Bronchial epithelial cell (primary cell): ENCODE measurements at regions not wholly inside any gene's neighbourhood (a gene's known extent, or its start where the extent isn't known, plus 50 kb on each side); places are given as distances from the start of the nearest gene placed in this dataset.

Experiments used
- DNase-seq: peaks from one replicate; pipeline ENCODE4 v3.0.0-alpha.2; 2010; ENCODE audit warnings: low read depth
- FAIRE-seq: peaks from 2 replicates; lab custom pipeline; 2011; peaks lifted over from hg19 to GRCh38; lab: Jason Lieb, UNC
- H3K27me3 ChIP-seq: 2 replicates; pipeline ENCODE4 v1.5.1; 2011; ENCODE audit warnings: low read length; ENCODE audit not compliant: control insufficient read depth, insufficient read depth
- H3K36me3 ChIP-seq: 2 replicates; pipeline ENCODE4 v1.5.1; 2011; ENCODE audit warnings: low read length; ENCODE audit not compliant: control insufficient read depth, insufficient read depth
- H3K4me3 ChIP-seq: 2 replicates; pipeline ENCODE4 v1.5.1; 2011; ENCODE audit warnings: mild to moderate bottlenecking, low read depth, low read length, control low read depth
- TF ChIP-seq, protein P1 (sequence below): IDR thresholded peaks from 2 replicates; pipeline ENCODE4 v1.5.1; 2011; ENCODE audit warnings: mild to moderate bottlenecking, moderate library complexity, low read length, control low read depth, inconsistent platforms; ENCODE audit not compliant: insufficient read depth, severe bottlenecking

DNA sequence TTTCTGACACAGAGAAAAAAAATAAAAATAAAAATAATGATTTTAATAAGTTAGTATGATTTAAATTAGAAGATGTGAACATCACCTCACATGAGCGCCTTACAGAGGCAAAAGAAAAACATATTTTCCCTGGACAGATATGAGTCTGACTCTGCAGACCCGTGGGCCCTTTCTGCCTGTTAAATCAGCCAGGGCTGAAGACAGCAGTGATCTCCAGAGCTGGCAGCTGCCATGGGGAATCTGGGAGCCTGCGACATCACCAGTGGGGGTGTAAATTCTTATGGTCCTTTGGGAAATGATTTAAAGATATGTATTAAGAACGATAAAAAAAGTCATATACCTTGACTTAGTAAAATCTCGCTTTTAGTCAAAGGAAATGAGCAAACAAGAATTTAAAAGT, 65.7 kb upstream of the FOXF1 start:
- no peak for FAIRE-seq

DNA sequence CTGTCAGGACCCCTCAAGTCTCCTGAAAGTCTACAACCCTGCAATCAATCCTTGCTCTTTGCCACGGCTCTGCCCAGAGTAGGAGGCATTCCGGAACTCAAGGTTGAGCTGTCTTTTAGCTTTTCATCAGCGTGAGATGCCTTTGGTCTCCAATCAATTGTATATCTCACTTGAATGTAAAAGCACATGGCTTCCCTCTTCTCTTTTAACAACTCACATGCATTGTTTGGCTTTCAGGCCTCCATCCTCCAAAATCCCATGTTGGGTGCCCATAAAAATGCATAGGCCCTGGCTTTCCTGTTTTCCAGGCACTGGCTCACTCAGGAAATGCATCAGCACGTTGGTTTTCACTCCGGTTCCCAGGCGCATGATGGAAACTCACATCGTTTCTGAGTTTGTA, 64.0 kb upstream of the FOXF1 start:
- DNase-seq (no peak), FAIRE-seq (no peak)
- TF ChIP-seq, protein P1, sequence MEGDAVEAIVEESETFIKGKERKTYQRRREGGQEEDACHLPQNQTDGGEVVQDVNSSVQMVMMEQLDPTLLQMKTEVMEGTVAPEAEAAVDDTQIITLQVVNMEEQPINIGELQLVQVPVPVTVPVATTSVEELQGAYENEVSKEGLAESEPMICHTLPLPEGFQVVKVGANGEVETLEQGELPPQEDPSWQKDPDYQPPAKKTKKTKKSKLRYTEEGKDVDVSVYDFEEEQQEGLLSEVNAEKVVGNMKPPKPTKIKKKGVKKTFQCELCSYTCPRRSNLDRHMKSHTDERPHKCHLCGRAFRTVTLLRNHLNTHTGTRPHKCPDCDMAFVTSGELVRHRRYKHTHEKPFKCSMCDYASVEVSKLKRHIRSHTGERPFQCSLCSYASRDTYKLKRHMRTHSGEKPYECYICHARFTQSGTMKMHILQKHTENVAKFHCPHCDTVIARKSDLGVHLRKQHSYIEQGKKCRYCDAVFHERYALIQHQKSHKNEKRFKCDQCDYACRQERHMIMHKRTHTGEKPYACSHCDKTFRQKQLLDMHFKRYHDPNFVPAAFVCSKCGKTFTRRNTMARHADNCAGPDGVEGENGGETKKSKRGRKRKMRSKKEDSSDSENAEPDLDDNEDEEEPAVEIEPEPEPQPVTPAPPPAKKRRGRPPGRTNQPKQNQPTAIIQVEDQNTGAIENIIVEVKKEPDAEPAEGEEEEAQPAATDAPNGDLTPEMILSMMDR: no peak
- Histone ChIP-seq H3K4me3 (no peak overlapping the region), H3K36me3 (no peaks in the 10 kb centered on the region), H3K27me3 (no peaks in the 10 kb centered on the region)

More for the DNA sequence above, 65.7 kb upstream of the FOXF1 start:
- no peaks in the 10 kb centered on the region for H3K27me3 ChIP-seq
- H3K4me3 ChIP-seq: no peak overlapping the region
- TF ChIP-seq, protein P1: no peak
- H3K36me3 ChIP-seq: no peaks in the 10 kb centered on the region
- no peak for DNase-seq

DNA sequence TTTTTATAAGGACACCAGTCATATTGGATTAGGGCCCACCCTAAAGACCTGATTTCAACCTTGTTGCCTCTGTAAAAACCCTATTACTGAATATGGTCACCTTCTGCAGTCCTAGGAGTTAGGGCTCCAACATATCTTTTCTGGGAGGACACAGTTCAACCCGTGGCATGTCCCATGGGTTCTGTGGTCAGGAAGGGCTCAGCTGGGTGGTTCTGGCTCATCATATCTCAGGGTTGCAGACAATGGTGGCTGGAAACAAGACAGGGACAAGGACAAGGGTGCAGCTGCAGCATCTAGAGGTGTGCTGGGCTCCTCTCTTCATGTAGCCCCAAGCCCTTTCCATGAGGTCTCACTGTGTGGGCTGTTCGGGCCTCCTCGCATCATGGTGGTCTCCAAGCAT, 63.1 kb upstream of the FOXF1 start:
- FAIRE-seq (no peak), DNase-seq (no peak)
- H3K36me3 ChIP-seq: no peaks in the 10 kb centered on the region
- TF ChIP-seq, protein P1: no peak
- no peak overlapping the region for H3K4me3 ChIP-seq
- H3K27me3 ChIP-seq: no peaks in the 10 kb centered on the region

DNA sequence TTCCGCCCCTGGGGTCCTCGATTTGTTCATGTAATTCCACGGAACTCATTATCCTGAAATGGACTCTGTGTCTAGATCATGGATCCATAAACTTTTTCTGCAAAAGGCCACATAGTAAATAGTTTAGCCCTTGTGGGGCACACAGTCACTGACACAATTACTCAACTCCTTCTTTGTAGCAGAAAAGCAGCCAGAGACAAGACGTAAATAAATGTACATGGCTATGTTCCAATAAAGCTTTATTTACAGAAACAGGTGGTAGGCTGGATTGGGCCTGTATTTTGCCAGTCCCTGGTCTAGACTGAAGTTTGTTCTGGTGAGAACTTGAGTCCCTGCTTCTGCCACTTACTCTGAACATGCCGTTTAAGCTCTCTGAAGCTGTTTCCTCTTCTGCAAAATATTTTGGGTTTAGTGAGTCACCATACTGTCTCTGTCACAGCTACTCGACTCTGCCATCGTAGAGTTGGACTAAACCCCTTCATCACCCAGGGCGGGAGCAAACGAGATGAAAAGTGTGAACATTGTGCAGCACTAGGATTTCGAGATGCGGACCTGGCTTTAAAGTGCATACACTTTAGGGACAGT, 61.9 kb upstream of the FOXF1 start:
- Histone ChIP-seq H3K27me3 (no peaks in the 10 kb centered on the region), H3K36me3 (no peaks in the 10 kb centered on the region), H3K4me3 (no peak overlapping the region)
- TF ChIP-seq, protein P1: no peak
- DNase-seq (no peak), FAIRE-seq (no peak)

DNA sequence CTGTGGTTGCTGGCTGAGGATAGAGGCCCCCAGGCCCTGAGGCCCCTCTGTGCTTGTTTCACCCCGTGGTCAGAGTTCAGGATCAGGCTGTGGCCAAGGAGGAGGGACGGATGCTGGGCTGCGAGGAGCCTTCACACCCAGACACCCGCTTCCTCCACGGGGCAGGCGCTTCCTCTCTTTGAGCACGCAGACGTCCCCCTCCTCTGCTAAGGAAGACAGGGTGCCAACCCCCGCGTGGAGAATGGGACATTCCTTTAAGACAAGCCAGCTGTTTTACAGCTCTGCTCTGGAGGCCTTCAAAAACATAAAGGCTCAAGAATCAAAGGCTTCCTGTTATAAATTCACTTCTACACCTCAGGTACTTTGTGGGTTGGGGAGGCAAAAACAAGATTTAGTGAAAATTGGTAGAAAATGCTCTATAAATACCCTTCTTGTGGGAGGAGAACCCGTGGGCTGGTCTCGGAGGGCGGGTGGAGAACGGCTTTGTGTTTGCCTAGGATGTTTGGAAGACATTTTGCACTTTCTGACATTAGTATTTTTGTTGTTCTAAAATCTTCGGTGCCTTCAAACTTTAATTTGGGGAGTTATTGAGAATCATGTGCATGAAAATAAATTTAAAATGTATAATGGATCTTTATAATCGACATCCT, 60.8 kb upstream of the FOXF1 start:
- TF ChIP-seq, protein P1: no peak
- Histone ChIP-seq H3K4me3 (no peak overlapping the region), H3K27me3 (no peaks in the 10 kb centered on the region), H3K36me3 (no peaks in the 10 kb centered on the region)
- no peak for FAIRE-seq
- no peak for DNase-seq
